ENCODE measurements at regions not wholly inside any gene's neighbourhood (a gene's known extent, or its start where the extent isn't known, plus 50 kb on each side); places are given as distances from the start of the nearest gene placed in this dataset.

DNA sequence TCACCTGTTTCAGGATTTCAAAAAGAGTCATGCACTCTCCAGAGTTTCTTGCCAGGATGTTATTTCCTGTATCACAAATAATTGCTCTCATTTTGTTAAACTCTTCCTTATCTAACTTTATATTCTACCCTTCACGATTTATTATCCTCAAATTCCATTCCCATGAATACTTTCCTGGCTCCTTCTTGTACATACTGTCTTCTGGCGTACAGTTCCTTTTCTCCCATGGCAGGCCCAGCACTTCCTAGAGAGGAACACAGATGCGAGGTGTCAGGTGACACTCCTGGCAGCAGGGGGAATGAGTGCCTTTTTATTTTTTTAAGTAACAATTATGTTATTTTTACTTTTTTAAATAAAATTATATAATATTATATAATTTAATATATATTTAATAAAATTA is 411.9 kb downstream of the TFEC start:
- no peaks in the 10 kb centered on the region for H3K36me3 ChIP-seq (ENCODE audit: control insufficient read depth in 2 of 2, insufficient read depth in 1 of 2, low read length in 2 of 2)
- CTCF ChIA-PET, result no interaction called here
- no peak overlapping the region for H3K4me3 ChIP-seq (ENCODE audit: low read depth, low read length)
- no peaks in the 10 kb centered on the region for H3K9me3 ChIP-seq (ENCODE audit: control insufficient read depth, insufficient read depth, low read depth, low read length)
- TF ChIP-seq ZNF843 (tag by site-specific recombination; IDR thresholded peaks at IDR 0.05), result no peak
- TF ChIP-seq ZNF174 (tag by site-specific recombination; IDR thresholded peaks at IDR 0.05), result no peak
- TF ChIP-seq, protein P1, sequence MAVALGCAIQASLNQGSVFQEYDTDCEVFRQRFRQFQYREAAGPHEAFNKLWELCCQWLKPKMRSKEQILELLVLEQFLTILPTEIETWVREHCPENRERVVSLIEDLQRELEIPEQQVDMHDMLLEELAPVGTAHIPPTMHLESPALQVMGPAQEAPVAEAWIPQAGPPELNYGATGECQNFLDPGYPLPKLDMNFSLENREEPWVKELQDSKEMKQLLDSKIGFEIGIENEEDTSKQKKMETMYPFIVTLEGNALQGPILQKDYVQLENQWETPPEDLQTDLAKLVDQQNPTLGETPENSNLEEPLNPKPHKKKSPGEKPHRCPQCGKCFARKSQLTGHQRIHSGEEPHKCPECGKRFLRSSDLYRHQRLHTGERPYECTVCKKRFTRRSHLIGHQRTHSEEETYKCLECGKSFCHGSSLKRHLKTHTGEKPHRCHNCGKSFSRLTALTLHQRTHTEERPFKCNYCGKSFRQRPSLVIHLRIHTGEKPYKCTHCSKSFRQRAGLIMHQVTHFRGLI (tag by site-specific recombination; IDR thresholded peaks at IDR 0.05), result no peak
- TF ChIP-seq, protein P2, sequence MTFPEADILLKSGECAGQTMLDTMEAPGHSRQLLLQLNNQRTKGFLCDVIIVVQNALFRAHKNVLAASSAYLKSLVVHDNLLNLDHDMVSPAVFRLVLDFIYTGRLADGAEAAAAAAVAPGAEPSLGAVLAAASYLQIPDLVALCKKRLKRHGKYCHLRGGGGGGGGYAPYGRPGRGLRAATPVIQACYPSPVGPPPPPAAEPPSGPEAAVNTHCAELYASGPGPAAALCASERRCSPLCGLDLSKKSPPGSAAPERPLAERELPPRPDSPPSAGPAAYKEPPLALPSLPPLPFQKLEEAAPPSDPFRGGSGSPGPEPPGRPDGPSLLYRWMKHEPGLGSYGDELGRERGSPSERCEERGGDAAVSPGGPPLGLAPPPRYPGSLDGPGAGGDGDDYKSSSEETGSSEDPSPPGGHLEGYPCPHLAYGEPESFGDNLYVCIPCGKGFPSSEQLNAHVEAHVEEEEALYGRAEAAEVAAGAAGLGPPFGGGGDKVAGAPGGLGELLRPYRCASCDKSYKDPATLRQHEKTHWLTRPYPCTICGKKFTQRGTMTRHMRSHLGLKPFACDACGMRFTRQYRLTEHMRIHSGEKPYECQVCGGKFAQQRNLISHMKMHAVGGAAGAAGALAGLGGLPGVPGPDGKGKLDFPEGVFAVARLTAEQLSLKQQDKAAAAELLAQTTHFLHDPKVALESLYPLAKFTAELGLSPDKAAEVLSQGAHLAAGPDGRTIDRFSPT (tag by site-specific recombination; IDR thresholded peaks at IDR 0.05), result no peak
- TF ChIP-seq, protein P3, sequence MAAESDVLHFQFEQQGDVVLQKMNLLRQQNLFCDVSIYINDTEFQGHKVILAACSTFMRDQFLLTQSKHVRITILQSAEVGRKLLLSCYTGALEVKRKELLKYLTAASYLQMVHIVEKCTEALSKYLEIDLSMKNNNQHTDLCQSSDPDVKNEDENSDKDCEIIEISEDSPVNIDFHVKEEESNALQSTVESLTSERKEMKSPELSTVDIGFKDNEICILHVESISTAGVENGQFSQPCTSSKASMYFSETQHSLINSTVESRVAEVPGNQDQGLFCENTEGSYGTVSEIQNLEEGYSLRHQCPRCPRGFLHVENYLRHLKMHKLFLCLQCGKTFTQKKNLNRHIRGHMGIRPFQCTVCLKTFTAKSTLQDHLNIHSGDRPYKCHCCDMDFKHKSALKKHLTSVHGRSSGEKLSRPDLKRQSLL (tag by site-specific recombination; IDR thresholded peaks at IDR 0.05), result no peak
- no peak for TF ChIP-seq ZNF76 (tag by site-specific recombination; IDR thresholded peaks at IDR 0.05; ENCODE audit: borderline replicate concordance, low read depth)
- TF ChIP-seq, protein P4, sequence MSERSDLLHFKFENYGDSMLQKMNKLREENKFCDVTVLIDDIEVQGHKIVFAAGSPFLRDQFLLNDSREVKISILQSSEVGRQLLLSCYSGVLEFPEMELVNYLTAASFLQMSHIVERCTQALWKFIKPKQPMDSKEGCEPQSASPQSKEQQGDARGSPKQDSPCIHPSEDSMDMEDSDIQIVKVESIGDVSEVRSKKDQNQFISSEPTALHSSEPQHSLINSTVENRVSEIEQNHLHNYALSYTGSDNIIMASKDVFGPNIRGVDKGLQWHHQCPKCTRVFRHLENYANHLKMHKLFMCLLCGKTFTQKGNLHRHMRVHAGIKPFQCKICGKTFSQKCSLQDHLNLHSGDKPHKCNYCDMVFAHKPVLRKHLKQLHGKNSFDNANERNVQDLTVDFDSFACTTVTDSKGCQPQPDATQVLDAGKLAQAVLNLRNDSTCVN (tag by site-specific recombination; optimal IDR thresholded peaks at IDR 0.05), result no peak
- no peak for TF ChIP-seq WT1 (tag by site-specific recombination; IDR thresholded peaks at IDR 0.05)
- POLR2A ChIA-PET, result no interaction called here
- H3K27ac ChIP-seq (ENCODE audit: extremely low read depth, low read depth, low read length), result no peak overlapping the region
- H3K4me1 ChIP-seq (ENCODE audit: control insufficient read depth, insufficient read depth, low read length), result no peaks in the 10 kb centered on the region

DNA sequence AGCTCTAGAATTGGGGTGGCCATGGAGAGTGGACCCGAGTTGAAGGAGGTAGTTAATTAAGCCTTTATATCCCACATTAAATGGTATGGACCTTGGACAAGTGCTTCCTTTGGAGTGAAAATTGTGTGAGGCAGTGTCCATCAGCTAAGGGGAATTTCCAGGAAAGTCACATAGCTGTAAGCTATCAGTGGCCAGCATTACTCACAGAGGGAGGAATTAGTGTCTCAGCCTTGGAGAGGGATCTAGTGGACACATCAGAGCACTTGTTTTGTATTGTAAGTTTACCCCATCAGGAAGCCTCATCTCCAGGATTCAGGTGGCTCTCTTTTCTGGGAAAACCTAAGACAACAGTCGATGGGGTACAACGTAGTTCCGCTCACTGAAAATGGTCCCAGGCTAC is 416.7 kb downstream of the TFEC start:
- POLR2A ChIA-PET, result no interaction called here
- Histone ChIP-seq H3K27ac (ENCODE audit: extremely low read depth, low read depth, low read length) (no peak overlapping the region), H3K36me3 (ENCODE audit: control insufficient read depth in 2 of 2, insufficient read depth in 1 of 2, low read length in 2 of 2) (no peaks in the 10 kb centered on the region), H3K4me1 (ENCODE audit: control insufficient read depth, insufficient read depth, low read length) (no peaks in the 10 kb centered on the region), H3K4me3 (ENCODE audit: low read depth, low read length) (no peak overlapping the region), H3K9me3 (ENCODE audit: control insufficient read depth, insufficient read depth, low read depth, low read length) (no peaks in the 10 kb centered on the region)
- CTCF ChIA-PET, result interaction anchor here (0.6 kb wide), 1 partner anchor 739 kb away, joined by 3 read pairs; no protein-coding TSS in a partner anchor
- TF ChIP-seq ZNF626 (tag by site-specific recombination; IDR thresholded peaks at IDR 0.05), result no peak
- TF ChIP-seq, protein P5, sequence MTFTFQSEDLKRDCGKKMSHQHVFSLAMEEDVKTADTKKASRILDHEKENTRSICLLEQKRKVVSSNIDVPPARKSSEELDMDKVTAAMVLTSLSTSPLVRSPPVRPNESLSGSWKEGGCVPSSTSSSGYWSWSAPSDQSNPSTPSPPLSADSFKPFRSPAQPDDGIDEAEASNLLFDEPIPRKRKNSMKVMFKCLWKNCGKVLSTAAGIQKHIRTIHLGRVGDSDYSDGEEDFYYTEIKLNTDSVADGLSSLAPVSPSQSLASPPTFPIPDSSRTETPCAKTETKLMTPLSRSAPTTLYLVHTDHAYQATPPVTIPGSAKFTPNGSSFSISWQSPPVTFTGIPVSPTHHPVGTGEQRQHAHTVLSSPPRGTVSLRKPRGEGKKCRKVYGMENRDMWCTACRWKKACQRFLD (tag by site-specific recombination; IDR thresholded peaks at IDR 0.05), result no peak
- no peak for TF ChIP-seq ZNF558 (tag by site-specific recombination; IDR thresholded peaks at IDR 0.05)
- TF ChIP-seq, protein P6, sequence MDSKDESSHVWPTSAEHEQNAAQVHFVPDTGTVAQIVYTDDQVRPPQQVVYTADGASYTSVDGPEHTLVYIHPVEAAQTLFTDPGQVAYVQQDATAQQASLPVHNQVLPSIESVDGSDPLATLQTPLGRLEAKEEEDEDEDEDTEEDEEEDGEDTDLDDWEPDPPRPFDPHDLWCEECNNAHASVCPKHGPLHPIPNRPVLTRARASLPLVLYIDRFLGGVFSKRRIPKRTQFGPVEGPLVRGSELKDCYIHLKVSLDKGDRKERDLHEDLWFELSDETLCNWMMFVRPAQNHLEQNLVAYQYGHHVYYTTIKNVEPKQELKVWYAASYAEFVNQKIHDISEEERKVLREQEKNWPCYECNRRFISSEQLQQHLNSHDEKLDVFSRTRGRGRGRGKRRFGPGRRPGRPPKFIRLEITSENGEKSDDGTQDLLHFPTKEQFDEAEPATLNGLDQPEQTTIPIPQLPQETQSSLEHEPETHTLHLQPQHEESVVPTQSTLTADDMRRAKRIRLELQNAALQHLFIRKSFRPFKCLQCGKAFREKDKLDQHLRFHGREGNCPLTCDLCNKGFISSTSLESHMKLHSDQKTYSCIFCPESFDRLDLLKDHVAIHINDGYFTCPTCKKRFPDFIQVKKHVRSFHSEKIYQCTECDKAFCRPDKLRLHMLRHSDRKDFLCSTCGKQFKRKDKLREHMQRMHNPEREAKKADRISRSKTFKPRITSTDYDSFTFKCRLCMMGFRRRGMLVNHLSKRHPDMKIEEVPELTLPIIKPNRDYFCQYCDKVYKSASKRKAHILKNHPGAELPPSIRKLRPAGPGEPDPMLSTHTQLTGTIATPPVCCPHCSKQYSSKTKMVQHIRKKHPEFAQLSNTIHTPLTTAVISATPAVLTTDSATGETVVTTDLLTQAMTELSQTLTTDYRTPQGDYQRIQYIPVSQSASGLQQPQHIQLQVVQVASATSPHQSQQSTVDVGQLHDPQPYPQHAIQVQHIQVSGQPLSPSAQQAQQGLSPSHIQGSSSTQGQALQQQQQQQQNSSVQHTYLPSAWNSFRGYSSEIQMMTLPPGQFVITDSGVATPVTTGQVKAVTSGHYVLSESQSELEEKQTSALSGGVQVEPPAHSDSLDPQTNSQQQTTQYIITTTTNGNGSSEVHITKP (tag by site-specific recombination; IDR thresholded peaks at IDR 0.05), result no peak
- TF ChIP-seq, protein P7, sequence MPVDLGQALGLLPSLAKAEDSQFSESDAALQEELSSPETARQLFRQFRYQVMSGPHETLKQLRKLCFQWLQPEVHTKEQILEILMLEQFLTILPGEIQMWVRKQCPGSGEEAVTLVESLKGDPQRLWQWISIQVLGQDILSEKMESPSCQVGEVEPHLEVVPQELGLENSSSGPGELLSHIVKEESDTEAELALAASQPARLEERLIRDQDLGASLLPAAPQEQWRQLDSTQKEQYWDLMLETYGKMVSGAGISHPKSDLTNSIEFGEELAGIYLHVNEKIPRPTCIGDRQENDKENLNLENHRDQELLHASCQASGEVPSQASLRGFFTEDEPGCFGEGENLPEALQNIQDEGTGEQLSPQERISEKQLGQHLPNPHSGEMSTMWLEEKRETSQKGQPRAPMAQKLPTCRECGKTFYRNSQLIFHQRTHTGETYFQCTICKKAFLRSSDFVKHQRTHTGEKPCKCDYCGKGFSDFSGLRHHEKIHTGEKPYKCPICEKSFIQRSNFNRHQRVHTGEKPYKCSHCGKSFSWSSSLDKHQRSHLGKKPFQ (tag by site-specific recombination; IDR thresholded peaks at IDR 0.05), result no peak
- TF ChIP-seq, protein P8, sequence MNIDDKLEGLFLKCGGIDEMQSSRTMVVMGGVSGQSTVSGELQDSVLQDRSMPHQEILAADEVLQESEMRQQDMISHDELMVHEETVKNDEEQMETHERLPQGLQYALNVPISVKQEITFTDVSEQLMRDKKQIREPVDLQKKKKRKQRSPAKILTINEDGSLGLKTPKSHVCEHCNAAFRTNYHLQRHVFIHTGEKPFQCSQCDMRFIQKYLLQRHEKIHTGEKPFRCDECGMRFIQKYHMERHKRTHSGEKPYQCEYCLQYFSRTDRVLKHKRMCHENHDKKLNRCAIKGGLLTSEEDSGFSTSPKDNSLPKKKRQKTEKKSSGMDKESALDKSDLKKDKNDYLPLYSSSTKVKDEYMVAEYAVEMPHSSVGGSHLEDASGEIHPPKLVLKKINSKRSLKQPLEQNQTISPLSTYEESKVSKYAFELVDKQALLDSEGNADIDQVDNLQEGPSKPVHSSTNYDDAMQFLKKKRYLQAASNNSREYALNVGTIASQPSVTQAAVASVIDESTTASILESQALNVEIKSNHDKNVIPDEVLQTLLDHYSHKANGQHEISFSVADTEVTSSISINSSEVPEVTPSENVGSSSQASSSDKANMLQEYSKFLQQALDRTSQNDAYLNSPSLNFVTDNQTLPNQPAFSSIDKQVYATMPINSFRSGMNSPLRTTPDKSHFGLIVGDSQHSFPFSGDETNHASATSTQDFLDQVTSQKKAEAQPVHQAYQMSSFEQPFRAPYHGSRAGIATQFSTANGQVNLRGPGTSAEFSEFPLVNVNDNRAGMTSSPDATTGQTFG (tag by site-specific recombination; IDR thresholded peaks at IDR 0.05; ENCODE audit: borderline replicate concordance), result no peak
- TF ChIP-seq, protein P9, sequence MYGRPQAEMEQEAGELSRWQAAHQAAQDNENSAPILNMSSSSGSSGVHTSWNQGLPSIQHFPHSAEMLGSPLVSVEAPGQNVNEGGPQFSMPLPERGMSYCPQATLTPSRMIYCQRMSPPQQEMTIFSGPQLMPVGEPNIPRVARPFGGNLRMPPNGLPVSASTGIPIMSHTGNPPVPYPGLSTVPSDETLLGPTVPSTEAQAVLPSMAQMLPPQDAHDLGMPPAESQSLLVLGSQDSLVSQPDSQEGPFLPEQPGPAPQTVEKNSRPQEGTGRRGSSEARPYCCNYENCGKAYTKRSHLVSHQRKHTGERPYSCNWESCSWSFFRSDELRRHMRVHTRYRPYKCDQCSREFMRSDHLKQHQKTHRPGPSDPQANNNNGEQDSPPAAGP (tag by site-specific recombination; IDR thresholded peaks at IDR 0.05), result no peak
- no peak for TF ChIP-seq ZNF624 (tag by site-specific recombination; IDR thresholded peaks at IDR 0.05)
